ENCODE measurements at regions not wholly inside any gene's neighbourhood (a gene's known extent, or its start where the extent isn't known, plus 50 kb on each side); places are given as distances from the start of the nearest gene placed in this dataset.

DNA sequence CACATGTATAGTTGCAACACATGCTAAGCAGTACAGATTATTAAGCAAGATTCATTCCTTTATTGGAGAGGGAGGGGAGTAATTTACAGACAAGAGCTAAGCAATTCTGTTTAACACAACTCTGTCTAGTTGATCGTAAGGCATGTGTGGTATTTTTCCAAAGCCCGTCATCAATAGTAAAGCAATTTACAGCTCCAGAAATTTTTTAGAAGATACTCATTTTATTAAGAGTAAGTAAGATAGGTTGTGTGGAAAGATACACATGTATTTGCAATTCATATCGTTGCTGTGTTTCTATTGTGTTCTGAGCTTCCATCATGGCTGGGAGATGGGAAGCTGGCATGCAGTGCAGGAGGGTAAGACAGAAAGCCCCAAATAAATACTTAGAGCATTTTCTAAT, 289.2 kb upstream of the TMEM161B start:
- TF ChIP-seq, protein P1, sequence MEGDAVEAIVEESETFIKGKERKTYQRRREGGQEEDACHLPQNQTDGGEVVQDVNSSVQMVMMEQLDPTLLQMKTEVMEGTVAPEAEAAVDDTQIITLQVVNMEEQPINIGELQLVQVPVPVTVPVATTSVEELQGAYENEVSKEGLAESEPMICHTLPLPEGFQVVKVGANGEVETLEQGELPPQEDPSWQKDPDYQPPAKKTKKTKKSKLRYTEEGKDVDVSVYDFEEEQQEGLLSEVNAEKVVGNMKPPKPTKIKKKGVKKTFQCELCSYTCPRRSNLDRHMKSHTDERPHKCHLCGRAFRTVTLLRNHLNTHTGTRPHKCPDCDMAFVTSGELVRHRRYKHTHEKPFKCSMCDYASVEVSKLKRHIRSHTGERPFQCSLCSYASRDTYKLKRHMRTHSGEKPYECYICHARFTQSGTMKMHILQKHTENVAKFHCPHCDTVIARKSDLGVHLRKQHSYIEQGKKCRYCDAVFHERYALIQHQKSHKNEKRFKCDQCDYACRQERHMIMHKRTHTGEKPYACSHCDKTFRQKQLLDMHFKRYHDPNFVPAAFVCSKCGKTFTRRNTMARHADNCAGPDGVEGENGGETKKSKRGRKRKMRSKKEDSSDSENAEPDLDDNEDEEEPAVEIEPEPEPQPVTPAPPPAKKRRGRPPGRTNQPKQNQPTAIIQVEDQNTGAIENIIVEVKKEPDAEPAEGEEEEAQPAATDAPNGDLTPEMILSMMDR (IDR thresholded peaks at IDR 0.05), result no peak
- no peak for TF ChIP-seq POLR2A (IDR thresholded peaks at IDR 0.05)
